Uterus (tissue), 3 donors: ENCODE measurements at regions not wholly inside any gene's neighbourhood (a gene's known extent, or its start where the extent isn't known, plus 50 kb on each side); places are given as distances from the start of the nearest gene placed in this dataset.
A peak's percentile ranks its signal among the peaks of the same experiment; 100 is the strongest.

Source experiments
- DNase-seq, 2 donors: peaks; one replicate each; pipeline ENCODE4 v3.0.0-alpha.2; 2019 to 2020
- H3K27ac ChIP-seq, 2 donors: fragments of 200-600 bp; sonication (generic); 1 replicate in 1 of 2; 2 replicates in 1 of 2; pipeline ENCODE4 v1.5.1; 2016 to 2018
- H3K27me3 ChIP-seq, 2 donors: fragments of 200-600 bp; sonication (generic); one replicate each; pipeline ENCODE4 v1.5.1; 2018 to 2019; ENCODE audit warnings: control low read depth in 1 of 2
- H3K36me3 ChIP-seq, 2 donors: fragments of 200-600 bp; sonication (generic); one replicate each; pipeline ENCODE4 v1.5.1; 2019; ENCODE audit warnings: control low read depth in 1 of 2
- H3K4me1 ChIP-seq, 2 donors: fragments of 200-600 bp; sonication (generic); one replicate each; pipeline ENCODE4 v1.5.1; 2018 to 2019; ENCODE audit warnings: control low read depth in 1 of 2
- H3K4me3 ChIP-seq, 2 donors: fragments of 200-600 bp; sonication (generic); 1 replicate in 1 of 2; 2 replicates in 1 of 2; pipeline ENCODE4 v1.5.1; 2018 to 2019; ENCODE audit warnings: mild to moderate bottlenecking in 1 of 2
- H3K9me3 ChIP-seq, 2 donors: fragments of 200-600 bp; sonication (generic); one replicate each; pipeline ENCODE4 v1.5.1; 2019; ENCODE audit warnings: control low read depth in 1 of 2
- POLR2A ChIP-seq, 2 donors: fragments of 450-650 bp; IDR thresholded peaks; one replicate each; pipeline ENCODE4 v1.6.1; 2016; ENCODE audit warnings: antibody characterized with exemption in 2 of 2, mild to moderate bottlenecking in 1 of 2, moderate library complexity in 1 of 2
- intact Hi-C: fragments of 100-400 bp; cut with DNase I; formaldehyde crosslinking; loops from one replicate; pipeline ENCODE4 v1.15.1; 2023; ENCODE audit warnings: low total_unique reads
- TF ChIP-seq, protein P1 (sequence below), 4 experiments: fragments of 200-600 bp in 2 of 4; fragments of 450-650 bp in 2 of 4; sonication (generic) in 2 of 4; IDR thresholded peaks; one replicate each; pipeline ENCODE4 v1.5.1; 2016 to 2019; ENCODE audit warnings: antibody characterized with exemption in 4 of 4, mild to moderate bottlenecking in 2 of 4, moderate library complexity in 1 of 4
- donor health status: DM: yes; HTN: yes; CAD: no.

DNA sequence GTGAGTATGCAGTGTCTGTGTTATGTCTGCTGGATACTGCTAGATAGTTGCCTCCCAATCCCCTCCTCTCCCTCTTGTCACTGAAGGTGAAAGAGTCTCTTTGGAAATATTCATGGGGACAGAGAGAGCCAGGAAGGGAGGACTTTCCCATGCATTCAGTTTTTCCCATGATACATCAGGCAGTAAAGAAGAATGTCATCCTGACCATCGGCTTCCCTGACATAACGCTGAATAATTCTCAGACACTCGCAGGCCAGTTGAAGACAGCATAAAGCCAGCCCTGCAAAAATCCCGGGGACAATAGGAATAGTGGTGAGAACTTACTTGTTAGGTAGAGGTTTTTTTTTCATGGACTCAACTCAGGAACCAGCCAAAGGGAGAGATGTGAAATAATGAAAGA is 58.1 kb downstream of the KLF4 start:
- no peaks in the 10 kb centered on the region for H3K9me3 ChIP-seq
- H3K27me3 ChIP-seq = no peaks in the 10 kb centered on the region
- no peaks in the 10 kb centered on the region for H3K4me1 ChIP-seq
- no peak overlapping the region for H3K4me3 ChIP-seq
- TF ChIP-seq POLR2A (IDR thresholded peaks at IDR 0.05) = no peak
- TF ChIP-seq, protein P1, sequence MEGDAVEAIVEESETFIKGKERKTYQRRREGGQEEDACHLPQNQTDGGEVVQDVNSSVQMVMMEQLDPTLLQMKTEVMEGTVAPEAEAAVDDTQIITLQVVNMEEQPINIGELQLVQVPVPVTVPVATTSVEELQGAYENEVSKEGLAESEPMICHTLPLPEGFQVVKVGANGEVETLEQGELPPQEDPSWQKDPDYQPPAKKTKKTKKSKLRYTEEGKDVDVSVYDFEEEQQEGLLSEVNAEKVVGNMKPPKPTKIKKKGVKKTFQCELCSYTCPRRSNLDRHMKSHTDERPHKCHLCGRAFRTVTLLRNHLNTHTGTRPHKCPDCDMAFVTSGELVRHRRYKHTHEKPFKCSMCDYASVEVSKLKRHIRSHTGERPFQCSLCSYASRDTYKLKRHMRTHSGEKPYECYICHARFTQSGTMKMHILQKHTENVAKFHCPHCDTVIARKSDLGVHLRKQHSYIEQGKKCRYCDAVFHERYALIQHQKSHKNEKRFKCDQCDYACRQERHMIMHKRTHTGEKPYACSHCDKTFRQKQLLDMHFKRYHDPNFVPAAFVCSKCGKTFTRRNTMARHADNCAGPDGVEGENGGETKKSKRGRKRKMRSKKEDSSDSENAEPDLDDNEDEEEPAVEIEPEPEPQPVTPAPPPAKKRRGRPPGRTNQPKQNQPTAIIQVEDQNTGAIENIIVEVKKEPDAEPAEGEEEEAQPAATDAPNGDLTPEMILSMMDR (IDR thresholded peaks at IDR 0.05) = no peak
- no peaks in the 10 kb centered on the region for H3K36me3 ChIP-seq
- H3K27ac ChIP-seq = no peak overlapping the region
- no peak for DNase-seq
- intact Hi-C loops = no loop called here

- no peak for DNase-seq
- H3K4me3 ChIP-seq = no peak overlapping the region
- H3K27ac ChIP-seq = no peak overlapping the region
- no peaks in the 10 kb centered on the region for H3K36me3 ChIP-seq
- no peaks in the 10 kb centered on the region for H3K27me3 ChIP-seq
- TF ChIP-seq, protein P1 (IDR thresholded peaks at IDR 0.05) = no peak
- no peak for TF ChIP-seq POLR2A (IDR thresholded peaks at IDR 0.05)
- H3K9me3 ChIP-seq = no peaks in the 10 kb centered on the region
- no peaks in the 10 kb centered on the region for H3K4me1 ChIP-seq
- intact Hi-C loops = no loop called here
Measured at GRCh38 chr9:107430071-107430470, 59.5 kb downstream of the KLF4 start.

DNA sequence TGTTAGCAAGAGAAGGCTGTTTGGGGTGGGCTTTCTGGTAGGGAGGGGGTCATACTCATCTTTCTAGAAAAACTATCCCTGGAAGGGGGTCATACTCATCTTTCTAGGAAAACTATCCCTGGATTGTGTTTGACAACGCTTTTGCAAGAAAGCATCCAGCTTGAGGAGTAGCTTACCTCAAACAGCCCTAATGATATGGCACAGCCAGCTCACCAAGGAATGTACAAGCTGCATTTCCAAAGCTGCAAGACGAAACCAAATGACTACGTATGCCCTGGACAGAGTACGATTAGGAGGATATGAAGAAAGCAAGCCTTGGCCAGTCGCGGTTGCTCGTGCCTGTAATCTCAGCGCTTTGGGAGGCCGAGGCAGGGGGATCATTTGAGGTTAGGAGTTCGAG is 63.4 kb downstream of the KLF4 start:
- Histone ChIP-seq H3K27ac (peak overlapping the region in 1 of 2 donors; percentile 67), H3K36me3 (no peaks in the 10 kb centered on the region), H3K9me3 (no peaks in the 10 kb centered on the region), H3K4me3 (no peak overlapping the region), H3K4me1 (no peaks in the 10 kb centered on the region), H3K27me3 (no peaks in the 10 kb centered on the region)
- DNase-seq = no peak
- TF ChIP-seq POLR2A (IDR thresholded peaks at IDR 0.05) = no peak
- TF ChIP-seq, protein P1 (IDR thresholded peaks at IDR 0.05) = no peak
- intact Hi-C loops = no loop called here

- intact Hi-C loops = no loop called here
Measured at GRCh38 chr9:107425101-107426025, 64.2 kb downstream of the KLF4 start.

DNA sequence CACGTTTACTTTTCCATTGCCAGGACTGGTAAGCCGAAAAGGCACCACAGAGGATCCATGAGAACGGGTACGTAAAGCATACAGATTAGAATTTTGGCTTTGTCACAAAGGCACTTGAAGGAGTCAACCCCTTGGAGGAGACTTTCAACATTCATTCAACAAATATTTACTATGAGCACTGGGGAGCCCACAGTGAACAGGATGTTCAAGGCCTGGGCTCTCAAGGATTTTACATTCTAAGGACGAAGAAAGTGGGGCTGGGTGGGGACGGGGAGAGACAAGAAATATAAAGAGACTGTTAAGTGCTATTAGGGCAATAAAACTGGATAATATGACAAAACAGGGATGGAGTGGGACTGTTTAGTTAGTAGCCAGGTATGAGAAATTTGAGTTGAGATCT is 66.0 kb downstream of the KLF4 start:
- intact Hi-C loops = no loop called here
- H3K36me3 ChIP-seq = no peaks in the 10 kb centered on the region
- no peak for DNase-seq
- no peaks in the 10 kb centered on the region for H3K27me3 ChIP-seq
- H3K27ac ChIP-seq = no peak overlapping the region
- TF ChIP-seq POLR2A (IDR thresholded peaks at IDR 0.05) = no peak
- TF ChIP-seq, protein P1 (IDR thresholded peaks at IDR 0.05) = no peak
- H3K9me3 ChIP-seq = no peaks in the 10 kb centered on the region
- H3K4me3 ChIP-seq = no peak overlapping the region
- H3K4me1 ChIP-seq = no peaks in the 10 kb centered on the region

More at GRCh38 chr9:107425101-107426025, 64.2 kb downstream of the KLF4 start:
- DNase-seq = peak; percentile 78 to 94
- H3K4me3 ChIP-seq = no peak overlapping the region
- H3K27ac ChIP-seq = peak overlapping the region; percentile 59 to 67
- H3K9me3 ChIP-seq = no peaks in the 10 kb centered on the region
- H3K36me3 ChIP-seq = no peaks in the 10 kb centered on the region
- H3K27me3 ChIP-seq = no peaks in the 10 kb centered on the region
- H3K4me1 ChIP-seq = no peaks in the 10 kb centered on the region
- TF ChIP-seq, protein P1 (IDR thresholded peaks at IDR 0.05) = peak; percentile 68 to 89 (median 82)
- peak in 1 of 2 donors; percentile 20 for TF ChIP-seq POLR2A (IDR thresholded peaks at IDR 0.05)
